ENCODE measurements at regions not wholly inside any gene's neighbourhood (a gene's known extent, or its start where the extent isn't known, plus 50 kb on each side); places are given as distances from the start of the nearest gene placed in this dataset.

GRCh38 chr18:73660931-73661856 is 486.4 kb downstream of the FBXO15 start:
- TF ChIP-seq CSRNP3 (CRISPR knock-in tag; IDR thresholded peaks at IDR 0.05) = no peak
- TF ChIP-seq PPARA (CRISPR knock-in tag; IDR thresholded peaks at IDR 0.05; ENCODE audit: borderline replicate concordance) = no peak
- no peak for TF ChIP-seq ZNF8 (CRISPR knock-in tag; IDR thresholded peaks at IDR 0.05)
- TF ChIP-seq CSDC2 (CRISPR knock-in tag; IDR thresholded peaks at IDR 0.05) = no peak
- TF ChIP-seq TCF4 (CRISPR knock-in tag; IDR thresholded peaks at IDR 0.05; ENCODE audit: borderline replicate concordance) = no peak
- no peak for TF ChIP-seq ZFP30 (CRISPR knock-in tag; IDR thresholded peaks at IDR 0.05)
- no peak for TF ChIP-seq TSHZ2 (CRISPR knock-in tag; IDR thresholded peaks at IDR 0.05)
- TF ChIP-seq ZC3H10 (CRISPR knock-in tag; IDR thresholded peaks at IDR 0.05) = no peak
